ENCODE measurements at regions not wholly inside any gene's neighbourhood (a gene's known extent, or its start where the extent isn't known, plus 50 kb on each side); places are given as distances from the start of the nearest gene placed in this dataset.
"Not testable (repeated sequence)": the region's sequence is repeated elsewhere in the genome, so short reads cannot be mapped to it uniquely, and the experiment has no call there.

GRCh38 chr2:56784046-56784445, 600.3 kb downstream of the CCDC85A start:
- peaks cover 0 to 4% of the 10 kb centered on the region in 2 donors for H3K9me3 Mint-ChIP-seq
- no peaks in the 10 kb centered on the region for H3K4me1 Mint-ChIP-seq
- ATAC-seq (replicated peaks) (no peak), DNase-seq (no peak)
- no peaks in the 10 kb centered on the region for H3K27me3 Mint-ChIP-seq
- no peak overlapping the region for H3K27ac Mint-ChIP-seq
- no peaks in the 10 kb centered on the region for H3K36me3 Mint-ChIP-seq
- H3K4me3 Mint-ChIP-seq, result no peak overlapping the region

- DNase-seq, result no peak
- Mint-ChIP-seq H3K27me3 (no peaks in the 10 kb centered on the region), H3K9me3 (peaks cover 3% of the 10 kb centered on the region in 2 donors), H3K4me3 (no peak overlapping the region), H3K36me3 (no peaks in the 10 kb centered on the region), H3K4me1 (no peaks in the 10 kb centered on the region), H3K27ac (no peak overlapping the region)
- no peak for ATAC-seq (replicated peaks)
Measured at GRCh38 chr2:56801214-56801613, 617.4 kb downstream of the CCDC85A start.

DNA sequence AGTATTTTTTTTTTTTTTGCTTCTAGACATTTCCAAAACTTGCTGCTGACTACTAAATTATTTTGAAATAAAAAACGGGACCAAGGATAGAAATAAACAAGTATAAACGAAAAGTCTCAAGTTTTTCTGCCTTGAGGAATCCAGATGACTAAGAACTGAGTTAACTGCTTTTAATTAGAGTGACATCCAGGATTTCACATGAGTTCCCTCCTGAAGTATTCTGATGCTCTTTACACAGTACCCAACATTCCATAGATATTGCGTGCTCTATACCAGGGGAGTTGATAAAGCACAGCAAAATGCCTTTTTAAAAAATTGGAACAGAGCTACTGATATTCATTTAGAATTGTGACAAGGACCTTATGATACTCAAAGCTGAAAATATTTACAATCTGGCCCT, 618.0 kb downstream of the CCDC85A start:
- H3K27ac Mint-ChIP-seq, result no peak overlapping the region
- no peak overlapping the region for H3K4me3 Mint-ChIP-seq
- DNase-seq, result no peak
- no peak for ATAC-seq (replicated peaks)
- no peaks in the 10 kb centered on the region for H3K27me3 Mint-ChIP-seq
- H3K36me3 Mint-ChIP-seq, result no peaks in the 10 kb centered on the region
- no peaks in the 10 kb centered on the region for H3K4me1 Mint-ChIP-seq
- peaks cover 3% of the 10 kb centered on the region in 2 donors for H3K9me3 Mint-ChIP-seq

DNA sequence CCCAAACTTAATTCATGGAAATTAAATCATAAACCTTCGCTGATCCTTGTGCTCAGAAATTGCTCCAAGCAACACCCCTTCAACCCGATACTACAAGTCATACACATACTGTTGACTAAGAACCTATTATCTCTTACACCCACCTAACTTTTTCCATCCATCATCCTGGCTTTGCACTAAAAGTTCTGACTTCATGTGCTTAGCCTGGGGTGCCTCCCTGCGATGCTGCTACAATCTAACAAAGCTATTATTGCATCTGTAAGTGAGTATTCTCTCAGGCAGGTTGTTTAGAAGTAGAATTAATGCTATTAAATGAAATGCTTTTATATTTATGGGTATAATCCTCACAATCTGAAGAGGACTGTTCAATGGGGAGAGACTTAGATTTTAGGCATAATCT, 619.8 kb downstream of the CCDC85A start:
- H3K9me3 Mint-ChIP-seq, result peaks cover 3% of the 10 kb centered on the region in 2 donors
- H3K36me3 Mint-ChIP-seq, result no peaks in the 10 kb centered on the region
- H3K4me1 Mint-ChIP-seq, result no peaks in the 10 kb centered on the region
- no peak for ATAC-seq (replicated peaks)
- no peaks in the 10 kb centered on the region for H3K27me3 Mint-ChIP-seq
- H3K27ac Mint-ChIP-seq, result no peak overlapping the region
- no peak overlapping the region for H3K4me3 Mint-ChIP-seq
- no peak for DNase-seq

- Mint-ChIP-seq H3K4me3 (no peak overlapping the region), H3K4me1 (no peaks in the 10 kb centered on the region), H3K9me3 (peaks cover 3% of the 10 kb centered on the region in 2 donors), H3K27ac (no peak overlapping the region), H3K36me3 (no peaks in the 10 kb centered on the region), H3K27me3 (no peaks in the 10 kb centered on the region)
- DNase-seq (no peak), ATAC-seq (replicated peaks) (no peak)
Measured at GRCh38 chr2:56806924-56807323, 623.1 kb downstream of the CCDC85A start.

DNA sequence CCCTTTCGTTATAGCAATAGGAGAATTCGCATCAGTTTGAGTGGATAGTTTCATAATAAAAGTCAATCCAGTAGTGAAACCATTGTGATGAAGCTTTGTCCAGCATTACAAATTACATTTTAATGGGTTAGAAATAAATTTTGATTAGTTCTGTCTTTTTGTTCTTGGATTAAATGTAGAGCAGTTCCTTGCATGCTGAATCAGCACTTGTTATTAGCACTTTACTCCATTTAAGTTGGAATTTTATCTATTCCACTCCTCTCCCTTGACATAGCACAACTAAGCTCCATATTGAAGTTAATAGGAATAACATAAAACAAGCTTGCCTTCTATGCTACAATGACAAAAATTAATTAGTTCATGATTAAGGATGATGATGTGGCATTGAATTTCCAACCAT, 624.1 kb downstream of the CCDC85A start:
- no peaks in the 10 kb centered on the region for H3K36me3 Mint-ChIP-seq
- H3K27ac Mint-ChIP-seq, result no peak overlapping the region
- no peaks in the 10 kb centered on the region for H3K27me3 Mint-ChIP-seq
- ATAC-seq (replicated peaks) (no peak), DNase-seq (no peak)
- no peaks in the 10 kb centered on the region for H3K4me1 Mint-ChIP-seq
- H3K9me3 Mint-ChIP-seq, result peaks cover 3% of the 10 kb centered on the region in 2 donors
- H3K4me3 Mint-ChIP-seq, result no peak overlapping the region

DNA sequence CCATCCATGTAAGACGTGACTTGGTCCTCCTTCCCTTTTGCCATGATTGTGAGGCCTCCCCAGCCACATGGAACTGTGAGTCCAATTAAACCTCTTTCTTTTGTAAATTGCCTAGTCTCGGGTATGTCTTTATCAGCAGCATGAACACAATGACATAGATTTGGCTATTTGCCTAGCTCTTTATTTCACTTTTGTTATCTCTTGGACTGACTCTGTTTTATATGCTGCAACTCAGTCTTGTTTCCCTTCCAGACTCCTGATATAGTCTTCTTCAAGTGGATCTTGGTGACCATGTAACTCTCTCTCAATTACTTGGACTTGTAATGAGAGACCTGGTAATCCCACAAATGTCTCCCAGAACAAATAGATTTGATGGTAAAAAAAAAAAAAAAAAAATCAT, 627.6 kb downstream of the CCDC85A start:
- Mint-ChIP-seq H3K27me3 (no peaks in the 10 kb centered on the region), H3K9me3 (no peaks in the 10 kb centered on the region), H3K36me3 (no peaks in the 10 kb centered on the region), H3K4me3 (no peak overlapping the region), H3K4me1 (no peaks in the 10 kb centered on the region), H3K27ac (no peak overlapping the region)
- DNase-seq, result no peak
- ATAC-seq (replicated peaks), result no peak

DNA sequence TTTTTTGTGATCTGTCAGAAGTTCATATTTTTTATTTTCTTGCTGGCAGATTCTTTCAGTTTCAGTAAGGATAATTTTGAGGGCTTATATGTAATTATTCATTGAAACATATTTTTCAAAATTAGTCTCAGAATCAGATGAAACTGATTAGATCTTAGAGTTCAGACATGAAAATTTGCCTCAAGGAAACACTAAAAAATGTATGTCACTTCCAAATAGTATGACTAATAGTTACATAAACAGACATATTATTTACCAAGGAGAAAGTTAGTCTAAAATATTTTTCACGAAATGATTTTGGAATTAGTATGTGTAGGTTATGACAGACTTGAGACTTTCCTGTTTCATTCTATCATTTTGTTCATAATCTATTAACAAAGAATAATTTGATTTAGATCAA, 628.6 kb downstream of the CCDC85A start:
- Mint-ChIP-seq H3K27ac (no peak overlapping the region), H3K4me1 (no peaks in the 10 kb centered on the region), H3K27me3 (no peaks in the 10 kb centered on the region), H3K9me3 (no peaks in the 10 kb centered on the region), H3K36me3 (no peaks in the 10 kb centered on the region), H3K4me3 (no peak overlapping the region)
- DNase-seq, result no peak
- ATAC-seq (replicated peaks), result no peak

GRCh38 chr2:56813490-56813889, 629.7 kb downstream of the CCDC85A start:
- Mint-ChIP-seq H3K36me3 (no peaks in the 10 kb centered on the region), H3K9me3 (peaks cover 0 to 3% of the 10 kb centered on the region in 2 donors), H3K27me3 (no peaks in the 10 kb centered on the region), H3K4me1 (no peaks in the 10 kb centered on the region), H3K27ac (no peak overlapping the region), H3K4me3 (no peak overlapping the region)
- ATAC-seq (replicated peaks) (no peak), DNase-seq (no peak)

DNA sequence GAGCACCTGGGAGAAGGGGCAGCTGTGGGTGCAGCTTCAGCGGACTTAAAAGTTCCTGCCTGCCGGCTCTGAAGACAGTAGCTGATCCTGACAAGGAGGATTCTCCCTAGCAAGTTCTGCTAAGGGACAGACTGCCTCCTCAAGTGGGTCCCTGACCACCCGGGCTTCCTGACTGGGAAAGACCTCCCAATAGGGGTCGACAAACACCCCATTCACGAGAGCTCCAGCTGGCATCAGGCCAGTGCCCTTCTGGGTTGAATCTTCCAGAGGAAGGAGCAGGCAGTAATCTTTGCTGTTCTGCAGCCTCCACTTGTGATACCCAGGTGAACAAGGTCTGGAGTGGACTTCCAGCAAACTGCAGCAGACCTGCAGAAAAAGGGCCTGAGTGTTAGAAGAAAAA, 632.9 kb downstream of the CCDC85A start:
- peaks cover 8 to 18% of the 10 kb centered on the region in 2 donors for H3K9me3 Mint-ChIP-seq
- H3K4me3 Mint-ChIP-seq, result no peak overlapping the region

GRCh38 chr2:56831780-56832179, 648.0 kb downstream of the CCDC85A start:
- Mint-ChIP-seq H3K4me1 (no peaks in the 10 kb centered on the region), H3K4me3 (no peak overlapping the region), H3K27ac (no peak overlapping the region), H3K36me3 (no peaks in the 10 kb centered on the region), H3K27me3 (no peaks in the 10 kb centered on the region), H3K9me3 (no peaks in the 10 kb centered on the region)
- no peak for ATAC-seq (replicated peaks)
- no peak for DNase-seq

More for the DNA sequence above, 632.9 kb downstream of the CCDC85A start:
- no peak for DNase-seq
- Mint-ChIP-seq H3K27me3 (no peaks in the 10 kb centered on the region), H3K36me3 (no peaks in the 10 kb centered on the region), H3K27ac (no peak overlapping the region), H3K4me1 (no peaks in the 10 kb centered on the region)
- ATAC-seq (replicated peaks), result no peak

DNA sequence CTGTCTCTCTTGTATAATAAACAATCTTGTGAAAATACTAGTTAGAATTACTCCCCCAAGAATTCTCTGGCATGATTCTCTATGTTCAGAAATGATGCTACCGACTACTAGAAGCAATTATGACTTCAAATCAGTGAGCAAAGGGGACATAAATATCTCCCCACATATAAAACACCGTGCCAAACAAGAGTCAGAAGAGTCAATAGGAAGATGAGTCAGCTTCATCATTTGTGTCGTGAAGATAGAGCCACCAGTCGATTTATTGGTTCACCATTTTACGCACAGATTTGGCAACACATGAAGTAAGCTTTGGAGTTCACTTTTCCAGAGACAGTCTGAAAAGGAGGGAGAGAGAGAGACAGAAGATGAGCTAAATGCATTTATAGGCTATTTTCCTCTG, 650.9 kb downstream of the CCDC85A start:
- H3K4me3 Mint-ChIP-seq, result no peak overlapping the region
- H3K4me1 Mint-ChIP-seq, result no peaks in the 10 kb centered on the region
- ATAC-seq (replicated peaks) (no peak), DNase-seq (no peak)
- H3K9me3 Mint-ChIP-seq, result peaks cover 1 to 7% of the 10 kb centered on the region in 2 donors
- H3K27ac Mint-ChIP-seq, result no peak overlapping the region
- no peaks in the 10 kb centered on the region for H3K27me3 Mint-ChIP-seq
- H3K36me3 Mint-ChIP-seq, result no peaks in the 10 kb centered on the region

GRCh38 chr2:56840009-56840408, 656.2 kb downstream of the CCDC85A start:
- H3K27ac Mint-ChIP-seq; H3K4me1 Mint-ChIP-seq; H3K36me3 Mint-ChIP-seq; H3K27me3 Mint-ChIP-seq; ATAC-seq (replicated peaks); DNase-seq; H3K4me3 Mint-ChIP-seq: not testable (repeated sequence)
- peaks cover 5 to 13% of the 10 kb centered on the region in 2 donors for H3K9me3 Mint-ChIP-seq

GRCh38 chr2:56860991-56861390, 677.2 kb downstream of the CCDC85A start:
- H3K36me3 Mint-ChIP-seq, result no peaks in the 10 kb centered on the region
- DNase-seq, result no peak
- no peak overlapping the region for H3K4me3 Mint-ChIP-seq
- H3K27me3 Mint-ChIP-seq, result no peaks in the 10 kb centered on the region
- H3K27ac Mint-ChIP-seq, result no peak overlapping the region
- peaks cover 0 to 10% of the 10 kb centered on the region in 2 donors for H3K9me3 Mint-ChIP-seq
- no peaks in the 10 kb centered on the region for H3K4me1 Mint-ChIP-seq
- ATAC-seq (replicated peaks), result no peak

GRCh38 chr2:56871644-56872043, 687.9 kb downstream of the CCDC85A start:
- DNase-seq (no peak), ATAC-seq (replicated peaks) (no peak)
- Mint-ChIP-seq H3K36me3 (no peaks in the 10 kb centered on the region), H3K9me3 (peaks cover 0 to 3% of the 10 kb centered on the region in 2 donors), H3K27ac (no peak overlapping the region), H3K4me1 (no peaks in the 10 kb centered on the region), H3K27me3 (no peaks in the 10 kb centered on the region), H3K4me3 (no peak overlapping the region)

- ATAC-seq (replicated peaks), result peak in 1 of 2 donors; percentile 21
- Mint-ChIP-seq H3K36me3 (no peaks in the 10 kb centered on the region), H3K4me3 (no peak overlapping the region), H3K27me3 (no peaks in the 10 kb centered on the region), H3K27ac (no peak overlapping the region), H3K4me1 (no peaks in the 10 kb centered on the region), H3K9me3 (peaks cover 7 to 9% of the 10 kb centered on the region in 2 donors)
- no peak for DNase-seq
Measured at GRCh38 chr2:56874717-56875116, 690.9 kb downstream of the CCDC85A start.

Data from stimulated activated naive B cell treated with anti-CD40 and anti-IgM and Interleukin-4, amounts not matched to agents 10 μg/mL and 1 μg/mL and 100 μg/mL, for 72 hours (primary cell).